NCI-H2107 (cell line): ENCODE measurements at regions not wholly inside any gene's neighbourhood (a gene's known extent, or its start where the extent isn't known, plus 50 kb on each side); places are given as distances from the start of the nearest gene placed in this dataset.
A peak's percentile ranks its signal among the peaks of the same experiment; 100 is the strongest.

ENCODE experiments used
- DNase-seq: peaks from one replicate; lab custom pipeline; 2025; lab: John Stamatoyannopoulos, UW

DNA sequence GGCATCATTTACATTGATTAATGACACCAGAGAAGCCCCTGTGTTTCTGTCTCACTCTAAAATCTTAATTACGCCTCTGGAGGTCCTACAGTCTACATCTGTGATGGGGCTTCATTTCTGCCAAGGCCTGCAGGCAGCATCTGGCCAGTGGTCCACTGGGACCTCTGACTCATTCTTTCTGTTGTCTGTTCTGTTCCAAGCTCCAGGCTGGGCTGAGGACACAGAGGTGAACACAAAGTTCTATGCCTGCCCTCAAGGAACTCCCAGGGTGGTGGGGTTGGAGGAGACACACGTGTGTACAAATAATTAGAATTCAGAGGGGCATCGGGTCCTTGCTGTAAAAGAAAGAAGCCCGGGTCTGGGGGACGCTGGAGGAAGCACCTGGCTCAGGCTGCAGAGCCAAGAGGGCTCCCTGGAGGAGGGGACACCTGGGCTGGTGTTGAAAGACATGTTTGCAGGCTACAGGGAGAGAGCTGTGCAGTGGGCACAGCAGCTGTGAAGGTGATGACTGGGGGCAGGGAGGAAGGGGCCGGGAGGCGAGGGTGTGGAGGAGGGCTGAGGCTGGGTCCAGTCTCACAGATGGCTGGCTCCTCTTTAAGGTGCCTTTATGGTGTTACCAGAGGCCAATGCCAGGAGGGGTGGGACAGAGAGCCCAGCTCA, 103.3 kb upstream of the PRR23E start:
- no peak for DNase-seq

DNA sequence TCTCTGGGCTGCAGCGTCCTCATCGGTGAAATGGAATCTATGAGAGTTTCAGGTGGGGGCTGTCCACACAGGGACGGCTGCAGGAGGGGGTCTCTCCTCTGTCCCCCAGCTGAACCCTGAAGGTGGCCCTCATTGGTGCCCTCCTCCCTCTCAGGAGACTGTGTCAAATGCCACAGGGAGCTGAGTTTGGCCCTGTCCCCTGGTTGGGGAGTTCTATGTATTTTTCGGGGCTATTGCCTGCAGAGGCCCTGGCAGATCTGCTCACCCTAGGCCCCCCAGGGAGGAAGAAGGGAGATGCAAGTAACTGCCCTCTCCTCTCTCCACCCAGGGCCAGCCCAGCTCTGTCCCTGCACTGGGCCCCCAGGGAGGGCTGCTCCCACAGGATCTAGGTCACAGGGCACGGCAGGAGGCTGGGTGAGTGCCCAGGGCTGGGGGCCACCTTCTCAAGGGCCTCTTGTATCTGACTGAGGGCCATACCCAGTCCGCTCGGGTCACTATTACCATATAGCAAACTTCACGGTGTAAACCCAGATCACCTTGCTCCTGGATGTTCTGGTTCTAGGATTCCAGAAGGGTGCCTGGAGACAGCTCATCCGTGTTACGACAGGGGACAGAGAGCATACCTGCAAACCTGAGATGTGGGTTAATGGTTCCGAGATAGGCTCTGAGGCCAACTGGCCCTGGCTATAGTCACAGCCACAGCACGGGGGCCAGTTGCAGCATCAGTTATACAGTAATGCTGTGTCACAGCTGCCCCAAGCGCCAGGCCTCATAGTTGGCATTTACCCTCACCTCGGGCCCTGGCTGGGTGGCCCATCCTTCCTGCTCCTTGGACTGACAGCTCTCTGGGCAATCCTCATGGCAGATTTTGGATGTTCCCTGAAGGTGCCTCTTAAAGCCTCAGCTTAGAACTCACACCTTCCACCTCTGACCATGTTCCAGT, 102.4 kb upstream of the PRR23E start:
- no peak for DNase-seq

DNA sequence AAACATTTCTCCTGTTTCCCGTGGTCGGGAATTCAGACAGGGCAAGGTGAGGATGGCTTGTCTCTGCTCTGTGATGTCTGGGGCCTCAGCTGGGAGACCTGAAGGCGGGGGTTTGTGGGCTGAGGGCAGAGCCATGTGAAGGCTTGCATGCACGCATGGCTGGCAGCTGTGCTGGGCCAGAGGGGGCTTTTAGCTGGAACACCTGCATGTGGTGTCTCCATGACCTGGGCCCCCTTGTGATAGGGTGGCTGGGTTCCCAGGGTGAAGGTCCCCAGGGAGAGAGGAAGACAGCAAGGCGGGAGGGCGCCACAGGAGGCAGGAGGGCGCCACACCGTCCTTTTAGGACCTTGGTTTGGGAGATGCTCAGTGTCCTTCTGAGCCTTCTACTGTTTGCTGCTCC, 101.6 kb upstream of the PRR23E start:
- no peak for DNase-seq

DNA sequence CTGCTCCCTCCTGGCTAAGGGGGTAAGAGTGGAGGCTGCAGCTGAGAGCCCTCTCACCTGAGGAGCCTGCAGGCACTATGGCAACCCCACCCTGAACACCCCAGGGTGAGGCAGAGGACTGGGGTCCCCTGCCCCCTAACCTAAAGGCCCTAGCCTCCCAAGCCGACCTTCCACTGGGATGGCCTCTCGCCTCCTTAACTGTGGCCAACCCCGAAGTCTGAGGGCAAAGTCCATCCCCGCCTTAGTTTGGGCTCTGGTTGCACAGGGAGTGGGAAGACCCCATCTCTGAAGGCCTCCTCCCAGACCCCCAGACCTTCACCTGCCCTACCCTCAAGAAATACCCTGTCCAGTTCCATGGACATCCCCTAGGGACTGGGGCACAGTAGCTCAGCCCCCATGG, 100.6 kb upstream of the PRR23E start:
- no peak for DNase-seq

DNA sequence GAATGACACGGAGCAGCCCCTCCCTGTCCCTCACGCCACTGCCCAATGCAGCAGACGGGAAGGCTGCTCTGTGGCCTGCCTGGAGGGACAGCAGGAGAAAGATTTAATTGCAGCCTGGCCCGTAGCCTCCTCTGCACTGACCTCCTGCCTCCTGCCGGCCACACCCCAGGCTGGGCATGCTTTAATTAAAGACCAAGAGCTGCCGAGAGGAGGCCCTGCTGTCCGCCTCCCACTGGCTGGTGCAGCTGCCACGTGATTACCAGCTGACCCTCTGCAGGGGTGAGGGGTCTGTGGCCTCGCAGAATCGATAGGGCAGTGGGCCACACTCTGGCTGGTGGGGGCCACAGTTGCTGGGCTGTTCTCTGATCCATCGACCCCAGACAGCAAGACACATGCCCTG, 100.2 kb upstream of the PRR23E start:
- DNase-seq: no peak

DNA sequence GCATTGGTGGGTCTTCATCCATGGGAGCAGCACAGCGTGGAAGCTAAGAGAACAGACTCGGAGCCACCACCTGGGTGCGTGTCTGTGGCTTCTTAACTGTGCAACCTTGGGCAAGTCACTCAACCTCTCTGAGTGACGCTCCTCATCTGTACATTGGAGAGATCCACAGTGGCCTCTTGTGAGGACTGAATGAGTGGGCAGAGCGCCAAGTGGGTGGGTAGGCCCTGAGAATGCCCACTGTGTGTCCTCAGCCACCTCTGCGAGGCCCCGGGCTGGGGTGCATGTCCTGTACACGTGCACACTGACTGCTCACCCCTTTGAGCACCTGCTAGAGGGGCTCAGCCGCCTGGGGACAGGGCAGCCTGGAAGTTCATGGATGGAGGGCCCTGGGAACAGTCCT, 99.6 kb upstream of the PRR23E start:
- DNase-seq: no peak

DNA sequence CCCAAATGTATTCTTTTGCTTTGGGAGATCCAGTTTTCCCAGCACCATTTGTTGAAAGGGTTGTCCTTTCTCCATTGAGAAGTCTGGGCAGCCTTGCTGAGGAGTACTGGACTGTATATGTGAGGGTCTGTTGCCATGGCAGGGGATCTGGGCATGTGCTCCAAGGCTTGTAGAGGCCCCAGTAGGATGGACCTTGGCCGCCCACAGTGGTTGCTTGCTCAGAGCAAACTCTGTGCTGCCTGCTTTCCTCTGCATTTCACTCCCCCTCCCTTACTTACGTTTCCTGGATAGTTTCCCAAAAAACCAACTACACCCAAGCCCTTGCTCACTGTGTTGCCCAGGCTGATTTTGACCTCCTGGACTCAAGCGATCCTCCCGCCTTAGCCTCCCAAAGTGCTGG, 97.2 kb upstream of the PRR23E start:
- DNase-seq: no peak

DNA sequence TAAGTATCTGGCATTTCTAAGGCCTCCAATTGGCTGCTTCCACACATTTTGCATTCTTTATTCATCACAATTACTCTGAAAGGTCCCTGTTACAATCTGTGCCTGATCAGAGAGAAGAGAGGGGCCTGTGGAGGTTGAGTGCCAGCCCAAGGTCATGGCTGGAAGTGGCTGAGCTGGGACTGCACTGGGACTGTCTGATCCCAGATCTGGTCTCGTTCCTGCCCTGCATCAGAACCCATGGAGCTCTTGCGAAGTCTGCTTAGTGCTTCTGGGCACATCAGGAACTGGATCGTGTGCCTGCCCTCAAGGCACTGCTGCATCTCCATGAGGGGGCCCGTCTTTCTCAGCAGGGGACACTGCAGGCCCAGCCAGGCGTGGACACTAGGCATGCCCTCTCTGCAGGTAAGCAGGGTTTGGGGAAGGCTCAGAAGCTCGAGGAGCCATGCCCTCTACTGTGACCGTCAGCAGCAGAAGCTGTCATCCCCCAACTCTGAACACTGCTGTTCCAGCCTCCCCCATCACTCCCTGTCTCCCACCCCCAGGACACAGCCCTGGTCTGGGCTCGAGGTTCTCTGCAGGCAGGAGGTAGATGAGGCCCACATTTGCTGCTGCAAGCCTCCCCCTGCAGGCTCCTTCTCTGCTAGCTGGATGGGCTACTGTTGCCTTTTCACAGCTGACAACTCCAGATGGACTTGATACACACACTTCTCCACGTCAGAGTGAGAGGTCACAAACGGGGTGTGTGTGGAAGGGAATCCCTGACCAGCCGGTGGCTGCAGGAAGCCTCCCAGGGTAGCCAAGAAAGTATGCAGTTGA, 96.5 kb upstream of the PRR23E start:
- DNase-seq: no peak

DNA sequence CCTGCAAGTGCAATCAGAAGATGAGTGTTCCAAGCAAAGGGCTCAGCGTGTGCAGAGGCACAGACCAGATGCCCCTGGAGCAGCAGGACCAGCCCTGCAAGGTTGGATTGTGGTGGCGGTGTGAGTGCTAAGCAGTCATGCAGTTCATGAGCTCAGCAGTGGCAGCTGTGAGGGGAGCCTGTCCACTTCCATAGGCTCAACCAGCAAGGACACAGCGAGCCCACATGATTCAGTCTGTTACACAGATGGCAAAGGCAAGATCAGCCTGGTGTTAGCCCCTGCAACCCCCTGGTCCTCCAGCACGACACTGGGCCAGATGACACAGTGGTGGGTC, 95.9 kb upstream of the PRR23E start:
- DNase-seq: no peak

DNA sequence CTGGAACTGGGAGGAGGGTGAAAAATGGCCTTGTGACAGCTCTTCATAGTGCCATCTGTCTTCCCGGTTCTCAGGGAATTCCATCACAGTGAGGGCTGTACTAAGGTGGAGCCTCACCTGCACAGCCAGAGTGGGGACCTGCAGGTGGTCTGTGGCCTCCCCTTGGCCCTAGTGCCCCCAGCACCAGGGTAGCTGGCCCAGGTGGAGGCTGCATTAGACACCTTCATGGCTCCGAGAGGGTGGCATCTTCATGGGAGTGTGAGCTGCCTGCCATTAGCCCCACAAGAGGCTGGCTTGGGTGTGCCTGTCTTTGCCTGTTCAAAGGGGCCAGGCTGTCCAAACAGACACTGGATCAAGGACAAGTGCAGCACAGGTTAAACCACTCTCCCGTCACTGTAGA, 95.5 kb upstream of the PRR23E start:
- no peak for DNase-seq

DNA sequence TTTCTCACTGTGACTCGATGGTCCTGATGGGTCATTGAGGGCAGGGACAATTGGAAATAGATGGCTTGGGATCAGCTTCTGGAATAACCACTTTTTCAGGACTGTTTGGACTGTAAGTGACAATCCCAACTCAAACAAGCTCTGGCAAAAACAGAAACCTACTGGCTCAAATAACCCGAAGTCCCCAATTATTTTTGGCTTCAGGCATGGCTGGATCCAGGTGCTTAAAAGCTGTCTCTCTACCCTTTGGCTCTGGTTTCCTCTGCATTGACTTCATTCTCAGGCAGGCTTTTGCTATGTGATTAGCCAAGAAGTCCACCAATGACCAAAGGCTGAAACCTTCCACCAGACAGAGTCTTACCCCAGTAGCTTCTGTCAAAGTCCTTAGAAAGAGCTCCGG, 92.9 kb upstream of the PRR23E start:
- no peak for DNase-seq

DNA sequence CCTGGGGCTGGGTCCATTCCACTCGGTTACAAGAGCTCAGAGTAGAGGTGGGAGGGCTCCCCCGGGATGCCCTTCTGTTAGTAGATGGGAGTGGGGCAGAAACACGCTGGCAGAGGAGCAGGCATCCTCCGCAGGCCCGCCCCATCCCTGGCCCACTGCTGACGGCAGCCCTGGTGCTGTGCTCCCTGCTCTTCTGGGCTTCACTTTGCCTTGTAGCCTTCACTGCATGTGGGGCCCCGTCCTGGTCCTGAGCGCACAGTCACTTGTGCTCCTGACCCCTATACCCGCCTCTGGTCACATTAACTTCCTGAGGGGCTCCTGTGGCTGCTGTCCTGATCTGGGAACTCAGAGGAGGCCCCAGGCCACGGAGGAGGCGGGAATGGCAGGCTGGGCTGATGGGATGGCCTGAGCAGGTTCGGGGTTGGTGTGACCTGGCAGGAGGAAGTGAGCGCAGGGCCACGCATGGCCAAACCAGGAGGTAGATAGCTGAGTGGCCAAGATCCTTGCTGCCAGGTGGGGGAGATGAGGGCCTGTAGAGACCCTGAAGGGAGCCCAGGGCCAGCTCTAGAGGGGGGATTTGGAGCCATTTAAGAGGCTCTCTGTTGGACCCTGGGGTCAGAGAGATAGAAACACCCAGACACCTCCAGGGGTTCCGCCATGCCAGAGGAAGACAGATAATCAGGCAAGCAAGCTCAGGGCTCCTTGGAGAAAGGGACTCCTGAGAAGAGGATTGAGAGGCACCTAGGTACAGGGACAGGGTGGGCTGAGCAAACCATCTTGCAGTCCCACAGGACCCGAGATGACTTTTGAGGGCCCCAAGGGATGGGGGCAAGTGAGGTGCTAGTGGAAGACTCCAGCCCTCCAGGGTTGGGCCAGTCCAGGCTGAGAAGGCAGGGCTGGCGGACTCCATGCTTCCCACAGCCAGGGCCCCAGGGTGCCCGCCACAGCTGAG, 92.2 kb upstream of the PRR23E start:
- no peak for DNase-seq

DNA sequence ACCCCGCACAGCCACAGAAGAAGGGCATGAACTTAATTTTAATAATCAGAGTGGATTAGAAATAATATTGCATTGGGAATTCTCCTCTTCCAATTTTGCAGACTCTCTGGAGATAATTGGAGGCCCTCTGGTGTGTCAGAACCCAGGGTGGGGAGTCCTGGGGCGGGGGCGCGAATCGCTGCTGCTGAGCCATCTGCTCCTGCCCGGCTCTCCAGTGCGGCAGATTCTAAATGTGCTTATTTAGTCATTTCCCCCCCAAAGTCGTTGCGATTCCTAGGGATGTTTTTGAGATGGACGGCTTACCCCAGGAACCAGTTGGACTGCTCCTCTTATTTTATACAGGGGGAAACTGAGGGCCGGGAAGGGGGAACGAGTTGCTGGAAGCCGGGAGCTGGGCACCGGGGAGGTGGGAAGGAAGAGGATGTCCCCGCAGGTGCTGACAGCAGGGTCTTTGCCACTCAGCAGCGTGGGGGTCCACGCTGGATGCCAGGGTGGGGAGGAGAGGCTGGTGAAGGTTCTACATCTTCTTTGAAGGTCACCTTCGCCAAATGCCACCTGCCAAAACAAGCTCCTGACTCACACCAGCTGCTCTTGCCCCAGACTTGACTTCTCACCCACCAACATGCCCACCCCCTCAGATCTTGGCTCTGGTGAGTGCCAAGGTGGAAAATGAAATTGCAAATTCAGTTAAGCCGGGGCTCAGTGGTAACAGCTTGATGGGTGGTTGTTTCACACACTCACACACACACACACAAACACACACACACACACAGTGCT, 91.3 kb upstream of the PRR23E start:
- DNase-seq: no peak

DNA sequence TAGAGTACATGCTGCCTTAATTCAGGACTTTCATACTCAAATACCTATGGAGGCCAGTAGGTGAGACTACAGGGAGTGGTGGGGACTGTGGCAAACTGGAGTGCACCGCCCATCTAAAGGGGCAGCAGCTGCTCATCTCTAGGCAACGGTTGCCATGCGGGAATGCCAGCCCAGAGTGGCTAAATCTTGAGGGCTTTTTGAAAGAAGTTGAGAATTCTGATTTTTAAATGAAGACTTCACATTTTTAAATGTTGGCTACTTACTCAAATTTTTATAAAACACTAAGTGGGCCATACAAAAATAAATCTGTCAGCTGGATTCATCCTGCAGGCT, 90.8 kb upstream of the PRR23E start:
- no peak for DNase-seq

DNA sequence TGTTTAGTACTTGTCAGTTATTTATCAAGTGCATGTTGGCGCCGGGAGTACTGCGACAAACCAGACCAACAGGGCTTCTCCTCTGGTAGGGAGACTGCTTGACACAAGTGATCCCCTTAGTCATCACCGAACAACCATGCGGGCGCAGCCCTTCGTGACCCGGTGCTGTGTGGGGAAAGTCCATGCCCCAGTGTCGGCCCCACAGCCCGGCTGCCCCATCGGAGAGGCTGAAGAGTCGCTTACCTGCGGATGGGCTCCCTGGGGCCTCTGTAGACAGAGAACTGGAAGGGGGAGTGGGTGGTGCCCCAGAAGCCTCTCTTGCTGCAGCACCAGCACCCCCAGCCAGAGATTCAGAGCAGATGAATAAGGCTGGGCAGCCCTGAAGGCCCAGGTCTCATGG, 90.3 kb upstream of the PRR23E start:
- no peak for DNase-seq

DNA sequence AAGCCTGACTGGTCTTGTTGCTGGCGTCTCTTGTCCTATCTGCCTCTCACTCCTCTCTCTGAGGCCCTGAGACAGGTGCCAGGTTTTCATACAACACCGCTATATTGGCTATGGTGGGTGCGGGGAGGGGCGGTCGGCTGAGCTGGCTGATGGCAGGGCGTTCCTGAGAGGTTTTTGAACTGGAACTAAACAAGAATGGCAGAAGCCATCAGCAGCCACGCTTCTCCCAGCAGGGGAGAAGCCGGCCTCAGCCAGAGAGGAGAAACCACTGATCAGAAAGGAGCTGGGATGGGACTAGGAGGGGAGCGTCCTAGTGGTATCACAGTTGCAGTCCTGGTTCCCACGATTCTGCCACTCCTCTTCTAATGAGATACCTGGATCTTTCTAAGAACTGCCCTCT, 89.9 kb upstream of the PRR23E start:
- peak; percentile 42 for DNase-seq

DNA sequence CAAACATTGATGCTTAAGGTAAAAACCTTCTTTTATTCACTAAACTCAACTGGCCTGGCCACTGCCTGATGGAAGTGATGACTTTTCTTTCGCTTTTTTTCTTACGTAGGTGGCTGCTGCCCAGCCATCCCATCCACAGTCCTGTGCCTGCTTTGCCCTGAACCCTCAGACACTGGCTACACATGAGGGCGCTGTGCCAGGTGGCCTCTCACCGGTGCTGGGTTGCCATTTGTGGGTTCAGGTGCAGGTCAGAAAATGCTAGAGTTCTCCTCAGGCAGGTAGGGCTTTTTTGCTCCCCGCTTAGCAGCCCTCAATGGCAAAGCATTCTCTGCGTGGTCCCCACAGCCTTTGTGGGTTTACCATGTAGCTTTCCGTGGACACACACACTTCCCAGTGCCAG, 88.3 kb upstream of the PRR23E start:
- DNase-seq: no peak

DNA sequence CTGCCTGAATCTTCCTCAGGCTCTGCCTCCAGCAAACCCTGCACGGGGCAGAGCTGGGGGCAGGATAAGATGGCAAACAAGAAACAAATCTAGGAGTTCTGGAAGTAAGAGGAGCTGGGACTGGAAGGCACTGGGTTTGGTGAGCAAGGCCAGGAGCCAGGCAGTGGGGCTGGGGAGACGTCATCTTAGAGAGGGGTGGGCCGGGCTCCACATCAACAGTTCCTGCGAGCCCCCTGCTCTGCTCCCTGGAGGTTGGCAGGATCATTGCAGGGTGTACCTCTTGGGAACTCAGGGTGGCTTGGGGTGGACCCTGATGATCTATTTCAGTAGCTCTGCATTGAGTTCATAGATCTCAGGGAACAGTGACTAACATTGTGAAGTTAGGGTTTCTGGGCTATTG, 87.3 kb upstream of the PRR23E start:
- DNase-seq: no peak

DNA sequence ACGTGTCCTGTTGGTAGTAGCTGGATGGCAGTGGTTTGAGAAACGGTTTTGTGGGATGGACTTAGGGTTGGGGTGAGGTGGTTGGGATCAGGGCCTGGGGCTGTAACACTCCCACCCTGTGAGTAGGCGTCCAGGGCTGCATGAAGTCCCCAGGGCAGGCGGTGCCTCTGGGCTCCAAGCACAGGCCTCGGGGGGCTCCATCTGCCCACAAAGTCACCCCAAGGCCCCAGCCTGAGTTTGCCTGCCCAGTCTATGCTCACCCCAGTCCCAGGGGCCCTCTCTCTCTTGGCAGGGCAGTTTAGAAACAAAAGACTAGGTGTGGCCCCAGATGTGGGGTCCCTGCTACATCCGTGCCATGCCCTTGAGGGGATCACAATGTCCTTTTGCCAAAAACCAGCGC, 86.9 kb upstream of the PRR23E start:
- no peak for DNase-seq

DNA sequence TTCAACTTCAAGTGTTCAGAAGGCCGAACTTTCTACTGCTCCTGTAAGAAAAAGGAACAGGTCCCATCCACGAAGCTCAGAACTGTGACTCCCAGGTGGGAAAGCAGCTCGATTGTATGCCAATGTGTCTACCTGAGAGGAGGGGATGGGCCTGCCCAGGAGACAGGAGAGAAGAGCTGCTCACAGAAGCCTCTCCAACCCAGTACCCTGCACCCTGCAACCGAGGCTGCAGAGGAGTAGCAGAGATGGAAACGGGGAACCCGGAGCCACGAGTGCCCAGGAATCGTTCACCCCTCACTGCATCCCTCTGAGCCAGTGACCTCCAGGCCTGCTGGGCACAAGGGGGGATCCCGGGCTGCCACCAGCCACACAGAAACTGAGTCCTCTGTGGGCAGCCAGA, 86.5 kb upstream of the PRR23E start:
- no peak for DNase-seq

DNA sequence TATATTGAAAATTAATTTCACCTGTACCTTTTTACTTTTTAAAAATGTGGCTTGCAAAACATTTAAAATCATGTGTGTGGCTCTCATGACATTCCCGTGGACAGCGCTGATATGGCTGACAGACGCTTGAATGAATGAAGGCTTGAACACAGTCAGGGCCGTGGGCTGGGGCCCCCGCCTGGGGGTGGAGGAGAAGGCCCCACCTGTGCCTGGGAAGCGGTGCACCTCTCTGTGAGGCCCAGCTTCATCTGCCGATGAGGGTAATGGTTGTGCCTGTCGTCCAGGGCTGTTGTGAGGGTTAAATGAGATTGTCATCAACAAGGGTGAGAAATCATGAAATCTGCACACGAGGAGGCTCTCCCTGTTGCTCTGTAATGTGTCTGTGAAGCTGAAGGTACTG, 85.9 kb upstream of the PRR23E start:
- no peak for DNase-seq
